ENCODE measurements at regions not wholly inside any gene's neighbourhood (a gene's known extent, or its start where the extent isn't known, plus 50 kb on each side); places are given as distances from the start of the nearest gene placed in this dataset.

GRCh38 chr18:77919923-77920322 is 670.3 kb downstream of the GALR1 start:
- TF ChIP-seq CTCF (IDR thresholded peaks at IDR 0.05) (no peak), POLR2AphosphoS5 (IDR thresholded peaks at IDR 0.05) (no peak), POLR2A (IDR thresholded peaks at IDR 0.05) (no peak), EP300 (IDR thresholded peaks at IDR 0.05) (no peak)

All from sigmoid colon (tissue), 4 donors.